ENCODE measurements at regions not wholly inside any gene's neighbourhood (a gene's known extent, or its start where the extent isn't known, plus 50 kb on each side); places are given as distances from the start of the nearest gene placed in this dataset.

- DNase-seq, result peak; percentile 9
Observed at GRCh38 chr1:59007820-59008598, 224.2 kb upstream of the JUN start.

GRCh38 chr1:59008599-59009347, 224.9 kb upstream of the JUN start:
- peak; percentile 31 for DNase-seq

GRCh38 chr1:59011663-59012062, 227.8 kb upstream of the JUN start:
- DNase-seq, result no peak

GRCh38 chr1:59012378-59012777, 228.5 kb upstream of the JUN start:
- DNase-seq, result no peak

GRCh38 chr1:59013276-59013927, 229.6 kb upstream of the JUN start:
- DNase-seq, result no peak

GRCh38 chr1:59013928-59014279, 230.1 kb upstream of the JUN start:
- no peak for DNase-seq

GRCh38 chr1:59014827-59015226, 231.0 kb upstream of the JUN start:
- no peak for DNase-seq

GRCh38 chr1:59015708-59016107, 231.9 kb upstream of the JUN start:
- DNase-seq, result no peak

- DNase-seq, result no peak
Observed at GRCh38 chr1:59016390-59016789, 232.5 kb upstream of the JUN start.

GRCh38 chr1:59017501-59018231, 233.8 kb upstream of the JUN start:
- DNase-seq, result no peak

- no peak for DNase-seq
Observed at GRCh38 chr1:59018446-59018845, 234.6 kb upstream of the JUN start.

- DNase-seq, result no peak
Observed at GRCh38 chr1:59018860-59019259, 235.0 kb upstream of the JUN start.

GRCh38 chr1:59020151-59020997, 236.5 kb upstream of the JUN start:
- peak; percentile 69 for DNase-seq

- no peak for DNase-seq
Observed at GRCh38 chr1:59022199-59022598, 238.4 kb upstream of the JUN start.

- DNase-seq, result no peak
Observed at GRCh38 chr1:59022799-59023198, 239.0 kb upstream of the JUN start.

GRCh38 chr1:59025201-59025600, 241.4 kb upstream of the JUN start:
- no peak for DNase-seq

GRCh38 chr1:59025898-59026426, 242.1 kb upstream of the JUN start:
- DNase-seq, result no peak

GRCh38 chr1:59026472-59026948, 242.7 kb upstream of the JUN start:
- DNase-seq, result no peak

- no peak for DNase-seq
Observed at GRCh38 chr1:59027177-59027576, 243.3 kb upstream of the JUN start.

- DNase-seq, result no peak
Observed at GRCh38 chr1:59028048-59028447, 244.2 kb upstream of the JUN start.

GRCh38 chr1:59029411-59030167, 245.7 kb upstream of the JUN start:
- no peak for DNase-seq

Data from hematopoietic multipotent progenitor cell treated with erythropoietin and hydrocortisone succinate and interleukin-3 and kit ligand, for 6 days (in vitro differentiated cells).